ENCODE measurements at regions not wholly inside any gene's neighbourhood (a gene's known extent, or its start where the extent isn't known, plus 50 kb on each side); places are given as distances from the start of the nearest gene placed in this dataset.

DNA sequence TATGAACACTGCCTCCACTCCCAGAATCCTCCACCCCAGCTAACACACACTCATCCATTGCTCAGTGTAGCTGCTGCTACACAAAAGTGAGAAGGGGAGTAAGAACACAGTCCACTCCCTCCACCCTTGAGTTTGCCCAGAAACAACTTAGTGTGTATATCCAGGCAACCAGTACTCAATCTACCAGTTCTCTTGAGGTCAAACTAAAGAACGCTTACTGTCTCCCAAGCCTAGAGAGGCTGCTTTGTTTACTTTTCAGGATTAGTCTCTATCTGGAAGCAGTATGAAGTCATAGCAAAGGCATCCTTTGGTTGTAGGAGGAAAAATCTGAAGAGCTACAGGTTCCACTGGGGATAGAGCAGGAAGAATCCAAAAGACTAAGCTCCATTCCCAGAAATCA, 296.3 kb downstream of the KCNN2 start:
- no peaks in the 10 kb centered on the region for H3K27me3 ChIP-seq (ENCODE audit: control insufficient read depth, insufficient read depth, low read length)
- Mint-ChIP-seq H3K4me1 (no peaks in the 10 kb centered on the region), H3K27me3 (ENCODE audit: low read depth in 2 of 2) (no peaks in the 10 kb centered on the region), H3K4me3 (no peak overlapping the region), H3K36me3 (no peaks in the 10 kb centered on the region), H3K9me3 (peaks cover 3 to 21% of the 10 kb centered on the region in 2 donors), H3K27ac (no peak overlapping the region)
- no peak for TF ChIP-seq CTCF (IDR thresholded peaks at IDR 0.05)
- no peaks in the 10 kb centered on the region for H3K4me1 ChIP-seq (ENCODE audit: control insufficient read depth, insufficient read depth, low read length)
- WGBS (ENCODE audit: insufficient coverage) = 78% methylated on average over 1 of the region's 1 CpG
- no peak overlapping the region for H3K27ac ChIP-seq (ENCODE audit: low read length)
- H3K4me3 ChIP-seq (ENCODE audit: low read length) = no peak overlapping the region
- DNase-seq (no peak), ATAC-seq (no peak)
- H3K9me3 ChIP-seq (ENCODE audit: control insufficient read depth, insufficient read depth, low read length) = peaks cover 3% of the 10 kb centered on the region
- intact Hi-C loops (cut with micrococcal nuclease) = no loop called here
- H3K36me3 ChIP-seq (ENCODE audit: control insufficient read depth, insufficient read depth, low read length) = no peaks in the 10 kb centered on the region

DNA sequence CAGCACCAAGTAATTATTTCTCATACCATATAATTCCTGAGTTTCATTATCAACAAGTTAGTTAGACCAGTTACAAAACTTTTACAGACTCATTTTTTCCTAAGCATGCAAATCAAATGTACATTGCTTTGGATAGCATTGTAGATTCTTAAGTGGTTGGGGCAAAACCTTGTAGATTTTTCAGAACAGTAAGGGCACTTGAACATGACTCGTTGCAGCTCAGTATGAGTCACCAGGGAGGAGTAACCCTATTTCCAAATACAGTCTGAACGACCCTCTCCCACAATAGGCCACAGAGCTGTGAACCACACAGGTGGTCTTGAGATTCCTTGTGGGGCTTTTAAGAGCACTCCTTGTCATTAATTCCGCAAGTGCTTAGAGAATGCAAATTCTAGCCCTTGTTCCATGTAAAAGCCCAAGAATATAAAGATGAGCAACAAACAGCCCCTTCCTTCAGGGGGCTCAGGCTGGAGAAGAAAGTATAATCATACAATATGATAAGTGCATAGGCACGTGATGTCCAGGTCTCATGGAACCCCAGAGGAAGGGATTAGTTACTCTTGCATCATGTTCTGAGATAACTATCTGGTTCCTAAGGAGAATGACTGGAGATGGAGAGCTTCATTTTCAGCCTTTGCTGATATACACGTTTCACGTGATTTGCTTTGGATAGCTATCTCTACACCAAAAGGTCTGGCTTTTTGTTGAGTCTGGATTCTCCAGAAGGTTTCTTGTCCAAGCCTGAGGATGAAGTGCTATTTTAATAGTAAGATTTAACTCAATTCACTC, 295.7 kb downstream of the KCNN2 start:
- intact Hi-C loops (cut with micrococcal nuclease) = no loop called here
- Mint-ChIP-seq H3K27me3 (ENCODE audit: low read depth in 2 of 2) (no peaks in the 10 kb centered on the region), H3K9me3 (peaks cover 3 to 19% of the 10 kb centered on the region in 2 donors), H3K36me3 (no peaks in the 10 kb centered on the region), H3K4me3 (no peak overlapping the region), H3K27ac (no peak overlapping the region), H3K4me1 (no peaks in the 10 kb centered on the region)
- TF ChIP-seq CTCF (IDR thresholded peaks at IDR 0.05) = no peak
- DNase-seq = no peak
- Histone ChIP-seq H3K4me3 (ENCODE audit: low read length) (no peak overlapping the region), H3K4me1 (ENCODE audit: control insufficient read depth, insufficient read depth, low read length) (no peaks in the 10 kb centered on the region), H3K36me3 (ENCODE audit: control insufficient read depth, insufficient read depth, low read length) (no peaks in the 10 kb centered on the region), H3K9me3 (ENCODE audit: control insufficient read depth, insufficient read depth, low read length) (peaks cover 3% of the 10 kb centered on the region), H3K27ac (ENCODE audit: low read length) (no peak overlapping the region), H3K27me3 (ENCODE audit: control insufficient read depth, insufficient read depth, low read length) (no peaks in the 10 kb centered on the region)
- WGBS (ENCODE audit: insufficient coverage) = 77% methylated on average over 6 of the region's 6 CpGs
- no peak for ATAC-seq

- Histone ChIP-seq H3K9me3 (ENCODE audit: control insufficient read depth, insufficient read depth, low read length) (no peaks in the 10 kb centered on the region), H3K4me1 (ENCODE audit: control insufficient read depth, insufficient read depth, low read length) (no peaks in the 10 kb centered on the region), H3K27ac (ENCODE audit: low read length) (no peak overlapping the region), H3K27me3 (ENCODE audit: control insufficient read depth, insufficient read depth, low read length) (no peaks in the 10 kb centered on the region), H3K4me3 (ENCODE audit: low read length) (no peak overlapping the region), H3K36me3 (ENCODE audit: control insufficient read depth, insufficient read depth, low read length) (no peaks in the 10 kb centered on the region)
- Mint-ChIP-seq H3K4me1 (no peaks in the 10 kb centered on the region), H3K27ac (no peak overlapping the region), H3K27me3 (ENCODE audit: low read depth in 2 of 2) (no peaks in the 10 kb centered on the region), H3K36me3 (no peaks in the 10 kb centered on the region), H3K4me3 (no peak overlapping the region), H3K9me3 (peaks cover 4 to 5% of the 10 kb centered on the region in 2 donors)
- intact Hi-C loops (cut with micrococcal nuclease) = no loop called here
- WGBS (ENCODE audit: insufficient coverage) = 85% methylated on average over 1 of the region's 1 CpG
- no peak for ATAC-seq
- DNase-seq = no peak
- no peak for TF ChIP-seq CTCF (IDR thresholded peaks at IDR 0.05)
Measured at GRCh38 chr5:114649878-114650277, 288.0 kb downstream of the KCNN2 start.

DNA sequence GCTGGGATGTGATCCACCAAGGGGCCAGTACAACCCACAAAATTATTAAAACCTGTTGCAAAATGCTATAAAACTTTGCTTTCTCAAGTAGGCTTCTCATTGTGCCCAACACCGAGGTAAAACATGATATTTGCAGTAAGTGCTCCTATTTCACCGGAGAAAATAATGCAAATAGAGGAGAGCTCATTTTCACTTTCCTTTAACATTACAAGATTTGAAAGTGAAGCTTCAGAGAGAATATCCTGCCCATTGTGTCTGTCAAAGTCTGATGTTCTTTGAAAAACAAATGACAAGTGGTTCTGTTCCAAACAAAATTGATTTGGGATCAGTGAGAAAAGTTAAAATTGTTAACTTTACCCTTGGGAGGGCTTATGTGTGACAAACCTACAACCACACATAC, 287.1 kb downstream of the KCNN2 start:
- TF ChIP-seq CTCF (IDR thresholded peaks at IDR 0.05) = no peak
- Mint-ChIP-seq H3K36me3 (no peaks in the 10 kb centered on the region), H3K27me3 (ENCODE audit: low read depth in 2 of 2) (no peaks in the 10 kb centered on the region), H3K9me3 (peaks cover 2 to 6% of the 10 kb centered on the region in 2 donors), H3K4me1 (no peaks in the 10 kb centered on the region), H3K4me3 (no peak overlapping the region), H3K27ac (no peak overlapping the region)
- Histone ChIP-seq H3K36me3 (ENCODE audit: control insufficient read depth, insufficient read depth, low read length) (no peaks in the 10 kb centered on the region), H3K27me3 (ENCODE audit: control insufficient read depth, insufficient read depth, low read length) (no peaks in the 10 kb centered on the region), H3K27ac (ENCODE audit: low read length) (no peak overlapping the region), H3K4me1 (ENCODE audit: control insufficient read depth, insufficient read depth, low read length) (no peaks in the 10 kb centered on the region), H3K9me3 (ENCODE audit: control insufficient read depth, insufficient read depth, low read length) (no peaks in the 10 kb centered on the region), H3K4me3 (ENCODE audit: low read length) (no peak overlapping the region)
- DNase-seq = no peak
- ATAC-seq = no peak
- WGBS (ENCODE audit: insufficient coverage) = no CpG with 5 or more reads among the region's 2 CpGs
- intact Hi-C loops (cut with micrococcal nuclease) = no loop called here

Data from natural killer cell (primary cell).